H9 (cell line): ENCODE measurements at regions not wholly inside any gene's neighbourhood (a gene's known extent, or its start where the extent isn't known, plus 50 kb on each side); places are given as distances from the start of the nearest gene placed in this dataset.
"Not testable (repeated sequence)": the region's sequence is repeated elsewhere in the genome, so short reads cannot be mapped to it uniquely, and the experiment has no call there.

ENCODE experiments used
- DNase-seq: peaks from one replicate; pipeline ENCODE4 v3.0.0-alpha.2; 2017
- H2AFZ ChIP-seq: one replicate; pipeline ENCODE4 v1.6.1; 2013; ENCODE audit warnings: mild to moderate bottlenecking, low read length, control low read depth, moderate library complexity
- H2AK5ac ChIP-seq: 2 replicates; pipeline ENCODE4 v1.6.1; 2013; ENCODE audit warnings: low read length, control low read depth, mixed read lengths; ENCODE audit not compliant: insufficient read length
- H2BK120ac ChIP-seq: one replicate; pipeline ENCODE4 v1.6.1; 2013; ENCODE audit warnings: low read depth, mild to moderate bottlenecking, low read length, control low read depth, inconsistent platforms; ENCODE audit not compliant: poor library complexity, severe bottlenecking
- H2BK12ac ChIP-seq: 2 replicates; pipeline ENCODE4 v1.6.1; 2013; ENCODE audit warnings: low read length, control low read depth, mixed read lengths, low read depth; ENCODE audit not compliant: insufficient read length
- H2BK15ac ChIP-seq: 2 replicates; pipeline ENCODE4 v1.6.1; 2013; ENCODE audit warnings: low read depth, low read length, control low read depth
- H2BK20ac ChIP-seq: one replicate; pipeline ENCODE4 v1.6.1; 2013; ENCODE audit warnings: low read depth, mild to moderate bottlenecking, low read length, control low read depth, inconsistent platforms; ENCODE audit not compliant: poor library complexity, severe bottlenecking
- H2BK5ac ChIP-seq: 2 replicates; pipeline ENCODE4 v1.6.1; 2013; ENCODE audit warnings: low read length, control low read depth, mixed read lengths; ENCODE audit not compliant: insufficient read length
- H3K14ac ChIP-seq: 2 replicates; pipeline ENCODE4 v1.6.1; 2013; ENCODE audit warnings: low read length, control low read depth; ENCODE audit not compliant: insufficient read depth
- H3K18ac ChIP-seq: 2 replicates; pipeline ENCODE4 v1.6.1; 2013; ENCODE audit warnings: low read depth, mild to moderate bottlenecking, mixed read lengths, low read length, control low read depth; ENCODE audit not compliant: insufficient read length
- H3K23ac ChIP-seq: 2 replicates; pipeline ENCODE4 v1.6.1; 2013; ENCODE audit warnings: low read length, control low read depth, mixed read lengths, low read depth; ENCODE audit not compliant: insufficient read length
- H3K23me2 ChIP-seq: 2 replicates; pipeline ENCODE4 v1.6.1; 2013; ENCODE audit warnings: low read depth, mild to moderate bottlenecking, mixed read lengths, low read length, control low read depth; ENCODE audit not compliant: insufficient read length, poor library complexity, severe bottlenecking
- H3K27ac ChIP-seq: 2 replicates; pipeline ENCODE4 v1.5.1; 2013; ENCODE audit warnings: low read length, control low read depth, mixed read lengths, low read depth; ENCODE audit not compliant: insufficient read length
- H3K27me3 ChIP-seq: 2 replicates; pipeline ENCODE4 v1.6.1; 2013; ENCODE audit warnings: low read length, control low read depth, inconsistent platforms; ENCODE audit not compliant: insufficient read depth
- H3K4ac ChIP-seq: 2 replicates; pipeline ENCODE4 v1.6.1; 2013; ENCODE audit warnings: low read depth, mild to moderate bottlenecking, control low read depth, inconsistent platforms, low read length, moderate library complexity
- H3K4me1 ChIP-seq: 2 replicates; pipeline ENCODE4 v1.6.1; 2013; ENCODE audit warnings: low read length, control low read depth, inconsistent platforms; ENCODE audit not compliant: insufficient read depth
- H3K4me2 ChIP-seq: 2 replicates; pipeline ENCODE4 v1.6.1; 2013; ENCODE audit warnings: low read length, control low read depth, mixed read lengths; ENCODE audit not compliant: insufficient read length, insufficient read depth
- H3K56ac ChIP-seq: 2 replicates; pipeline ENCODE4 v1.6.1; 2013; ENCODE audit warnings: low read depth, mild to moderate bottlenecking, mixed read lengths, low read length, control low read depth; ENCODE audit not compliant: insufficient read length
- H3K79me1 ChIP-seq: 2 replicates; pipeline ENCODE4 v1.6.1; 2013; ENCODE audit warnings: low read depth, mild to moderate bottlenecking, moderate library complexity, low read length, control low read depth, inconsistent platforms; ENCODE audit not compliant: insufficient read depth, poor library complexity, severe bottlenecking
- H3K79me2 ChIP-seq: 2 replicates; pipeline ENCODE4 v1.6.1; 2013; ENCODE audit warnings: low read length, control low read depth, inconsistent platforms; ENCODE audit not compliant: insufficient read depth
- H3K9ac ChIP-seq: 2 replicates; pipeline ENCODE4 v1.6.1; 2013; ENCODE audit warnings: low read length, control low read depth, mixed read lengths; ENCODE audit not compliant: insufficient read length; ENCODE audit errors: extremely low read depth
- H3K9me3 ChIP-seq: one replicate; pipeline ENCODE4 v1.6.1; 2013; ENCODE audit warnings: low read depth, low read length, inconsistent platforms; ENCODE audit not compliant: control insufficient read depth
- H3T11ph ChIP-seq: one replicate; pipeline ENCODE4 v1.6.1; 2013; ENCODE audit warnings: mild to moderate bottlenecking, low read length, control low read depth, inconsistent platforms
- H4K20me1 ChIP-seq: one replicate; pipeline ENCODE4 v1.6.1; 2013; ENCODE audit not compliant: control insufficient read depth, insufficient read length, insufficient read depth
- H4K5ac ChIP-seq: 2 replicates; pipeline ENCODE4 v1.6.1; 2013; ENCODE audit warnings: low read depth, mild to moderate bottlenecking, mixed read lengths, low read length, control low read depth; ENCODE audit not compliant: insufficient read length
- H4K8ac ChIP-seq: replicated peaks from 2 replicates; pipeline ENCODE4 v1.6.1; 2013; ENCODE audit warnings: low read length, control low read depth, mixed read lengths, low read depth; ENCODE audit not compliant: insufficient read length
- H4K91ac ChIP-seq: 2 replicates; pipeline ENCODE4 v1.6.1; 2013; ENCODE audit warnings: low read depth, mild to moderate bottlenecking, moderate library complexity, mixed read lengths, low read length, control low read depth; ENCODE audit not compliant: insufficient read length
- H3K27ac Mint-ChIP-seq, 3 experiments: 2 replicates in 2 of 3; 3 replicates in 1 of 3; pipeline ENCODE4 v1.8.0; 2020 to 2021; ENCODE audit warnings: mixed read lengths in 3 of 3, mild to moderate bottlenecking in 1 of 3, moderate library complexity in 1 of 3
- H3K27me3 Mint-ChIP-seq: 2 replicates; pipeline ENCODE4 v1.8.0; 2021; ENCODE audit warnings: low read depth, mild to moderate bottlenecking, moderate library complexity, mixed read lengths
- H3K36me3 Mint-ChIP-seq, 3 experiments: 2 replicates in 2 of 3; 3 replicates in 1 of 3; pipeline ENCODE4 v1.8.0; 2020 to 2021; ENCODE audit warnings: low read depth in 3 of 3, mixed read lengths in 3 of 3; ENCODE audit not compliant: insufficient read depth in 1 of 3
- H3K4me1 Mint-ChIP-seq, 2 experiments: 2 replicates each; pipeline ENCODE4 v1.8.0; 2020; ENCODE audit warnings: mixed read lengths in 2 of 2
- H3K4me3 Mint-ChIP-seq, 2 experiments: 2 replicates in 1 of 2; 3 replicates in 1 of 2; pipeline ENCODE4 v1.8.0; 2020 to 2021; ENCODE audit warnings: mild to moderate bottlenecking in 2 of 2, mixed read lengths in 2 of 2, moderate library complexity in 1 of 2
- H3K9me3 Mint-ChIP-seq, 2 experiments: 2 replicates in 1 of 2; 3 replicates in 1 of 2; pipeline ENCODE4 v1.8.0; 2020; ENCODE audit warnings: mild to moderate bottlenecking in 2 of 2, mixed read lengths in 2 of 2, moderate library complexity in 1 of 2
- WGBS: extraction: QIAGEN DNeasy Blood & Tissue Kit; methylation state at CpG from one replicate; pipeline ENCODE4 v1.1.7; 2013; ENCODE audit warnings: missing lambda C conversion rate, low lambda C conversion rate, mixed read lengths; ENCODE audit not compliant: insufficient read length; ENCODE audit errors: extremely low coverage; 5-methylcytosine and 5-hydroxymethylcytosine counted together
- TF ChIP-seq, protein P1 (sequence below): fragments of 200-600 bp; sonication (generic); conservative IDR thresholded peaks from 3 replicates; pipeline ENCODE4 v1.8.0; 2021; ENCODE audit warnings: antibody characterized with exemption, mild to moderate bottlenecking

DNA sequence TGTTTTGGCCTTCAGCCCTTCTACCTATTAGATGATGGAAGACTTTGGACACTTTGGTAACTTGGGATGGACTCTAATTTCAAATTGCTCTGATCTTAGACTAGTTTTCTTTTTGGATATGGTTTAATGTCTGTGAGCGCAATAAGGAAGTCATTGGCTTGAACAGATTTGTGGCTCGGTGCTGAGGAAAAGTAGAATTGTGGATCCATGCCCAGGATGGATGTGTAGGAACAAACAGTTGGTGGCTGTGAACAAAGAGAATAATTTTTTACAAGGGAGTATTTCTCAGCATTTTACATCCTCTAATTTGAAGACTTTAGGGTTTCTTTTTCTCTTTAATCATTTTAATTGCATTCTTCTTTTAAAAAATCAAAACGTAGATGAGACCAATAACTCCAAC is 327.1 kb downstream of the GLUD2 start:
- Histone ChIP-seq H3K23ac (no peak overlapping the region), H4K91ac (no peak overlapping the region), H2BK120ac (no peak overlapping the region), H3K27ac (no peak overlapping the region), H3K9me3 (peaks cover 27% of the 10 kb centered on the region), H3K14ac (no peak overlapping the region), H4K8ac (no peak overlapping the region), H2BK12ac (no peak overlapping the region), H3K79me2 (no peaks in the 10 kb centered on the region), H3K23me2 (no peaks in the 10 kb centered on the region), H3K4me1 (no peaks in the 10 kb centered on the region), H3K56ac (no peak overlapping the region), H3T11ph (no peak overlapping the region), H2AK5ac (no peak overlapping the region), H3K4me2 (no peak overlapping the region), H4K5ac (no peak overlapping the region), H3K18ac (no peak overlapping the region), H2BK15ac (no peak overlapping the region), H3K27me3 (no peaks in the 10 kb centered on the region), H3K9ac (no peak overlapping the region), H2BK5ac (no peak overlapping the region), H2AFZ (no peak overlapping the region), H3K79me1 (no peaks in the 10 kb centered on the region), H3K4ac (no peak overlapping the region), H4K20me1 (no peaks in the 10 kb centered on the region), H2BK20ac (no peak overlapping the region)
- no peaks in the 10 kb centered on the region; a peak in 2 of 7 replicates for H3K36me3 Mint-ChIP-seq
- no peak overlapping the region for H3K27ac Mint-ChIP-seq
- H3K4me3 Mint-ChIP-seq, result no peak overlapping the region
- TF ChIP-seq, protein P1, sequence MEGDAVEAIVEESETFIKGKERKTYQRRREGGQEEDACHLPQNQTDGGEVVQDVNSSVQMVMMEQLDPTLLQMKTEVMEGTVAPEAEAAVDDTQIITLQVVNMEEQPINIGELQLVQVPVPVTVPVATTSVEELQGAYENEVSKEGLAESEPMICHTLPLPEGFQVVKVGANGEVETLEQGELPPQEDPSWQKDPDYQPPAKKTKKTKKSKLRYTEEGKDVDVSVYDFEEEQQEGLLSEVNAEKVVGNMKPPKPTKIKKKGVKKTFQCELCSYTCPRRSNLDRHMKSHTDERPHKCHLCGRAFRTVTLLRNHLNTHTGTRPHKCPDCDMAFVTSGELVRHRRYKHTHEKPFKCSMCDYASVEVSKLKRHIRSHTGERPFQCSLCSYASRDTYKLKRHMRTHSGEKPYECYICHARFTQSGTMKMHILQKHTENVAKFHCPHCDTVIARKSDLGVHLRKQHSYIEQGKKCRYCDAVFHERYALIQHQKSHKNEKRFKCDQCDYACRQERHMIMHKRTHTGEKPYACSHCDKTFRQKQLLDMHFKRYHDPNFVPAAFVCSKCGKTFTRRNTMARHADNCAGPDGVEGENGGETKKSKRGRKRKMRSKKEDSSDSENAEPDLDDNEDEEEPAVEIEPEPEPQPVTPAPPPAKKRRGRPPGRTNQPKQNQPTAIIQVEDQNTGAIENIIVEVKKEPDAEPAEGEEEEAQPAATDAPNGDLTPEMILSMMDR, result no peak
- H3K9me3 Mint-ChIP-seq, result peaks cover 49 to 57% of the 10 kb centered on the region in 2 experiments
- no peak for DNase-seq
- WGBS, result no CpG with 5 or more reads among the region's 3 CpGs
- H3K4me1 Mint-ChIP-seq, result peaks cover 3 to 6% of the 10 kb centered on the region in 2 experiments; a peak in 2 of 4 replicates
- H3K27me3 Mint-ChIP-seq, result no peaks in the 10 kb centered on the region

DNA sequence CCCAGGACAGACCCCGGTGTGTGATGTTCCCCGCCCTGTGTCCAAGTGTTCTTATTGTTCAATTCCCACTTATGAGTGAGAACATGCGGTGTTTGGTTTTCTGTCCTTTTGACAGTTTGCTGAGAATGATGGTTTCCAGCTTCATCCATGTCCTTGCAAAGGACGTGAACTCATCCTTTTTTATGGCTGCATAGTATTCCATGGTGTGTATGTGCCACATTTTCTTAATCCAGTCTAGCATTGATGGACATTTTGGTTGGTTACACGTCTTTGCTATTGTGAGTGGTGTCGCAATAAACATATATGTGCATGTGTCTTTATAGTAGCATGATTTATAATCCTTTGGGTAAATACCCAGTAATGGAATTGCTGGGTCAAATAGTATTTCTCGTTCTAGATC is 334.5 kb downstream of the GLUD2 start:
- not testable (repeated sequence) for H3K4me2 ChIP-seq, H3K27ac Mint-ChIP-seq, H2AFZ ChIP-seq, H3K4ac ChIP-seq, H3K14ac ChIP-seq, H3K4me1 Mint-ChIP-seq, H2BK5ac ChIP-seq, H3K79me2 ChIP-seq, H3K27me3 Mint-ChIP-seq, H3K9ac ChIP-seq, H2BK15ac ChIP-seq, H2BK120ac ChIP-seq, H4K5ac ChIP-seq, H3K4me1 ChIP-seq, H4K91ac ChIP-seq, H2BK12ac ChIP-seq, H3K4me3 Mint-ChIP-seq, H4K8ac ChIP-seq, H3K27ac ChIP-seq, H3K27me3 ChIP-seq, H3K23ac ChIP-seq, H3K36me3 Mint-ChIP-seq, H3K56ac ChIP-seq, DNase-seq, H4K20me1 ChIP-seq, H3K23me2 ChIP-seq, H3K79me1 ChIP-seq, H2BK20ac ChIP-seq, H3K18ac ChIP-seq, H2AK5ac ChIP-seq, H3T11ph ChIP-seq
- H3K9me3 ChIP-seq, result peaks cover 11% of the 10 kb centered on the region
- H3K9me3 Mint-ChIP-seq, result peaks cover 53 to 60% of the 10 kb centered on the region in 2 experiments
- no CpG with 5 or more reads among the region's 7 CpGs for WGBS
